GM21619 (cell line): ENCODE measurements at regions not wholly inside any gene's neighbourhood (a gene's known extent, or its start where the extent isn't known, plus 50 kb on each side); places are given as distances from the start of the nearest gene placed in this dataset.
A peak's percentile ranks its signal among the peaks of the same experiment; 100 is the strongest.

ENCODE experiments used
- ATAC-seq: cut with Tn5 transposase; IDR thresholded peaks from one replicate; pipeline ENCODE4 v1.9.1; 2021; ENCODE audit not compliant: unreplicated experiment

- ATAC-seq: peak; percentile 82
Measured at GRCh38 chr6:166106076-166106686, 61.5 kb downstream of the TBXT start.

- ATAC-seq: no peak
Measured at GRCh38 chr6:166105341-166106075, 62.1 kb downstream of the TBXT start.

- ATAC-seq: no peak
Measured at GRCh38 chr6:166104872-166105271, 62.8 kb downstream of the TBXT start.

- no peak for ATAC-seq
Measured at GRCh38 chr6:166104107-166104506, 63.5 kb downstream of the TBXT start.

GRCh38 chr6:166101819-166102419, 65.7 kb downstream of the TBXT start:
- no peak for ATAC-seq

- ATAC-seq: peak; percentile 85
Measured at GRCh38 chr6:166097914-166098522, 69.6 kb downstream of the TBXT start.

GRCh38 chr6:166087852-166088251, 79.8 kb downstream of the TBXT start:
- no peak for ATAC-seq

- ATAC-seq: no peak
Measured at GRCh38 chr6:166087246-166087645, 80.4 kb downstream of the TBXT start.

- no peak for ATAC-seq
Measured at GRCh38 chr6:166085500-166085899, 82.2 kb downstream of the TBXT start.

- ATAC-seq: no peak
Measured at GRCh38 chr6:166084951-166085350, 82.7 kb downstream of the TBXT start.

- ATAC-seq: no peak
Measured at GRCh38 chr6:166079841-166080240, 87.8 kb downstream of the TBXT start.

GRCh38 chr6:166078294-166078693, 89.4 kb downstream of the TBXT start:
- ATAC-seq: no peak

- ATAC-seq: no peak
Measured at GRCh38 chr6:166076625-166077024, 91.0 kb downstream of the TBXT start.

GRCh38 chr6:166075925-166076324, 91.7 kb downstream of the TBXT start:
- no peak for ATAC-seq

- ATAC-seq: no peak
Measured at GRCh38 chr6:166075186-166075585, 92.5 kb downstream of the TBXT start.

GRCh38 chr6:166073082-166073481, 94.6 kb downstream of the TBXT start:
- ATAC-seq: no peak

- ATAC-seq: no peak
Measured at GRCh38 chr6:166068768-166069167, 98.9 kb downstream of the TBXT start.

GRCh38 chr6:166058064-166058739, 109.4 kb downstream of the TBXT start:
- ATAC-seq: no peak

GRCh38 chr6:166057431-166057830, 110.2 kb downstream of the TBXT start:
- ATAC-seq: no peak

- no peak for ATAC-seq
Measured at GRCh38 chr6:166056637-166057036, 111.0 kb downstream of the TBXT start.

GRCh38 chr6:166055801-166056200, 111.8 kb downstream of the TBXT start:
- no peak for ATAC-seq
